GM18867 (cell line): ENCODE measurements at regions not wholly inside any gene's neighbourhood (a gene's known extent, or its start where the extent isn't known, plus 50 kb on each side); places are given as distances from the start of the nearest gene placed in this dataset.

Source experiments
- ATAC-seq: cut with Tn5 transposase; IDR thresholded peaks from one replicate; pipeline ENCODE4 v1.9.1; 2021; ENCODE audit warnings: mild to moderate bottlenecking, moderate library complexity; ENCODE audit not compliant: unreplicated experiment

DNA sequence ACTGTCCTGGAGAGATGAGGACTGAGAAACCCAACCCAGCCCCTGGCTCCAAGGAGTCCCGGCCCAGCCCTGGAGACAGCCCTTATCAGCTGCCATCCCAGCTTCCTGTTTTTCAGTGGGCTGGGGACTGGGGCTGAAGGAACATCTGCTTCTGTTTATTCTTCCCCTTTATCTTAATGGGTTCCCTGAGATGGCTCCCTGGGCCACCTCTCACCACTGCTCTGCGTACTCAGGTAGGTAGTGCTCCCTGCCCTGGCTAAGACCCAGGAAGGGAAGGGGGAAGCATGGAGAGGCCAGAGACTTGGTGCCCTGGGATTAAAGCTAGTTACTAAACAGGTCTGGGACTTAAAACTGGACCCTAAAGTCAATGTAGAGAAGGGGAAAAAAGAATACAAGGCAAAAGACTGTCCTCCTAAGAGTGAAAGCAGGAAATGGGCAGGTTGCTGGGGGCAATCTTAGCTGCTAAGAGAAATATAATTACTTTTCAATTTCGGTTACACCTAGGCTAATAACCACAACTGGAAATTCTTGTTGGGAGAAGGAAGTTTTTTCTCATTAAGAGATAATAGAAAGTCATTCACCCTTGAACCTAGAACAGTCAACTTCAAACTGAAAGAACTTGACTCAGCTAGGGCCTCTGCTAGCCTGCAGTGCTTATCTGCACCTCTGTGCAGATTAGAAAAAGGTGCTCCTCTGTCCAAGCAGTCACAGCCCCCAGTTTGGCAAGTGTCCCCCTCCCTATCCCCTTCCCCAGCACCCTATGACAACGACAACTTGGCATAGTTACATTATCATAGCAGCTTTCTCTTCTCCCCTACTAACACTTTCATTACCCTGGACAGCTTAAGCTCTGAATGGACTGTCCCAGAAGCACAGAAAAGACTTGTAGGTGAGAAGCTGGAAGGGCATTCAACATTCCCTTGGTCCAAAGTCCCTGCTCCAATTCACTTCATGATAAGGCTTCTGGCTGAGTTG lies 65.6 kb upstream of the KDM7A start:
- no peak for ATAC-seq

DNA sequence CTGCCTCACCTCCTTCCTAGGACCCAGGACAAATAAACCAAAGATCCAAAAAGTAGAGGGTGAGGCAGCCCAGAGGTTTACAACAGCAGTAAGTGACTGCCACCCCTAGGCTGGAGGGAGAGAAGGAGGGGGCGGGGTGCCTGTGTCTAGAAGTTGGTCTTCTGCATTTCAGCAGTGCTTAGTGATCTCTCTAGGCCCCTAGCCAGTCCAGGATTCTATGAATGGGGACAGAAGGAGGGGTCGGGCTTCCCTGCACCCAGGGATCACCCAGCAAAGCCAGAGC lies 62.8 kb upstream of the KDM7A start:
- ATAC-seq = no peak

DNA sequence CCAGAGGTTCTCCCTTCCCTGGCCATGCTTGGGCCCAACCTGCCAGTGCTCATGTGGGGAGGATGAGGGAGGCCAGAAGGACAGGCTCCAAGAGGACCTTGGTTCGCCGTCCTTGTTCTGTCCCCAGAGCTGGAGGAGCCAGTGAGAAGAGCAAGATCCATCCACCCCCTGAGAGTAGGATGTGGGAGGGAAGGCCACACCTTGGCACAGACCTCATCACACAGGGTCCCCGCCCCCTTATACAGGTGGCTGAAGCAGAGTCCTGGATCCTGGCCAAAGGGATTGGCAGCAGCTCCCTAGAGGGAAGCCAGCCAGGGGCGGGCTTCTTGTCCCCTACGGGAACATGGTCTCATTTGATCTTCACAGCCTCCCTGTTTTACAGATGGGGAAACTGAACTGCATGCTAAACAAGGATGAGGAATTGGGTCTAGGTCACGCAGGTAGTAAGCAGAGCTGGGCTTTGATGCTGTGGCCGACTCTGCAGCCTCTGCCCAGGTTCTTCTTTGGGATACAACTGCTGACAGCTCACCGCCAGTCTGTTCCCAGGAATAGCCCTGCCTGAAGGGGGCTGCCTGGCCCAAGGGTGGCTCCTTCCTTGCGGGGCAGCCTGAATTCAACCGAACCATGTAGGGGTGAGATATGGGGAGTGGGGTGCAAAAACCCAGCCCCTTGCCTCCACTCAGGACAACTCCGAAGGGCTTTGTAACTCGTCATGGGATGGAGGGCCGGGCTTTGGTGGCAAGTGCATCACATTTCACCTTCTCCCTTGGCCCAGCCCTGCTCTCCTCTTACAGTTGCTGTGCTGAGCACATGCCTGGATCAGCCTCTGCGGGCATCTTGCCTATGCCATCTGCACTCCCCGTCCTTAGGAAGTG lies 62.2 kb upstream of the KDM7A start:
- ATAC-seq = no peak

DNA sequence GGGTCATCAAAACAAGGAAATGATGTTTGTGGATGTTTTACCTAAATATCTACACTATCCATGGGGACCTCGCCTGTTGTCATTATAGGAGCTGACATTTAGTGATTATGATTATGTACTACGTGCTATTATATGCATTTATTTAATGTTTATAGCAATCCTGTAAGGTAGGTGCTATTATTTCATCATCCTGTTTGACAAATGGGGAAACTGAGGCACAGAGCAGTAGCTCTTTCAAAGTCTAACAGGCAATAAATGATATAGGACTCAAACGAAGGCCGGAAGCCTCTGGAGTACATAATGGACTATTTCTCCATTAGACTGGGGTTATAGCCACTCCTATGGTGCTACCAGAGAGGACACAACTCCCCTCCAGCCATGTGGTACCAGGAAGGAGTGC lies 60.6 kb upstream of the KDM7A start:
- ATAC-seq = no peak

- ATAC-seq = no peak
These were observed 59.8 kb upstream of the KDM7A start for GRCh38 chr7:140236626-140237025.

- ATAC-seq = no peak
These were observed 58.3 kb upstream of the KDM7A start for GRCh38 chr7:140235114-140235513.

DNA sequence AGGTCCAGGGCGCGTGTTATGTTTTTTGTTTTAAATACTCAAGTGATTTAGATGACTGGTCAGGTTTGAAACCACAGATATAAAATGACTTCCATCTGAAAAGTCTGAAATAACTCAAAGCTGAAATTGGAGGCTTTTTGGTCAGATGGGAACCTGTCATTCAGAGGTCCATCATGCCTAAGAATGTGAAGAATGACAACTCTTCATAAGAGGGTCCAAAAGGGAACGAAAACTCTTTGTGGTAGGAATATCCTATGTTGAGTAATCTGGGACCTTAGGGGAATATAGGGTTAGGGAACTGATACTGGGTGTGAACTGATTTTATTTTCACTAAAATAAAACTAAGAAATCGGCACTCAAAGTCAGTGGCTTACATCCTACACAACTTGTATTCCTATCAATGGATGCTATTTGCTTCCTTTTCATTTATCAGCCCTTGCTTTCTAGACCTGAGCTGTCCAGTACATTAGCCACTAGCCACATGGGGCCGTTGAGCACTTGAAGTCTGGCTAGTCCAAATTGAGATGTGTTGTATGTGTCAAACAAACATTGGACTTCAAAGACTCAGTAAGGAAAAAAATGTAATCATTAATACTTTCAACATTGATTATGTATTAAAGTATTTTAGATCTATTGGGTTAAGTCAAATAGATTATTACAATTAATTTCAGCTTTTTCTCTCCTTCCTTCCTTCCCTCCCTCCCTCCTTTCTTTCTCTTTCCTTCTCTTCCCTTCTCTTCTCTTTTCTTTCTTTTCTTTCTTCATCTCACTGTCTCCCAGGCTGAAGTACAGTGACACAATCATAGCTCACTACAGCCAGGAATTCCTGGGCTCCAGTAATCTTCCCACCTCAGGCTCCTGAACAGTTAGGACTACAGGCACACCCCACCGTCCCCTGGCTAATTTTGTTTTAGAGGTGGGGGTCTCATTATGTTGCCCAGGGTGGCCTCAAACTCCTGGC lies 56.5 kb upstream of the KDM7A start:
- no peak for ATAC-seq

DNA sequence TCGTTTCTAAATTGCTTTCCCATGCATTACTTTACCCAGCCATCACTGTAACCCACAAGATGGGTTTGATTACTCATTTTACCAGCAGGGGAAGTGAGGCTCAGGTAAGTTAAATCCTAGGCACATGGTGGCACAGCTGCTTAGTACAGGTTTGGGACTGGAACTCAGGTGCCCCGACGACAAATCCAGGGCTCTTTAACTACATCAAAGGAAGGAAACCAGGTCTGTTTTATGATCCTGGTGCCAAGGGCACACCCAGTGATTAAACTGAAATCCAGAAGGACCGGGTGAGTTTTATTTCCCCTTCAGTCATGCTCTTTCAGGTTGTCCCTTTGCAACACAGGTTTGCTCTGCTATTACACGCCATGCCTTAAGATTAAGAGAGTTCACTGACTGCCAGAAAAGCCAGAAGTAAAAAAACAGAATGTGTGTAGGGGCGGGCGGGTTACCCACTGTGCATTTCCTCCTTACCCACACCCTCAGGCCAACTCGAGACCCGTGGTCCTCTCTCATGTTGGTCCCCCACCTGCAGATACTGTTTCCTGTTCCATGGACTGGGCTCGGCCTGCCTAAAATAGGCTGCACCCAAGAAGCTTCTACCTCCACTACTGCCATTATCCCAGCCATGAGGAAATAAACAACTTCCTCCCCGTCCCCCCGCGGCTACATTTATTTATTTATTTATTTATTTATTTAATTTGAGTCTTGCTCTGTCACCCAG lies 55.1 kb upstream of the KDM7A start:
- no peak for ATAC-seq

DNA sequence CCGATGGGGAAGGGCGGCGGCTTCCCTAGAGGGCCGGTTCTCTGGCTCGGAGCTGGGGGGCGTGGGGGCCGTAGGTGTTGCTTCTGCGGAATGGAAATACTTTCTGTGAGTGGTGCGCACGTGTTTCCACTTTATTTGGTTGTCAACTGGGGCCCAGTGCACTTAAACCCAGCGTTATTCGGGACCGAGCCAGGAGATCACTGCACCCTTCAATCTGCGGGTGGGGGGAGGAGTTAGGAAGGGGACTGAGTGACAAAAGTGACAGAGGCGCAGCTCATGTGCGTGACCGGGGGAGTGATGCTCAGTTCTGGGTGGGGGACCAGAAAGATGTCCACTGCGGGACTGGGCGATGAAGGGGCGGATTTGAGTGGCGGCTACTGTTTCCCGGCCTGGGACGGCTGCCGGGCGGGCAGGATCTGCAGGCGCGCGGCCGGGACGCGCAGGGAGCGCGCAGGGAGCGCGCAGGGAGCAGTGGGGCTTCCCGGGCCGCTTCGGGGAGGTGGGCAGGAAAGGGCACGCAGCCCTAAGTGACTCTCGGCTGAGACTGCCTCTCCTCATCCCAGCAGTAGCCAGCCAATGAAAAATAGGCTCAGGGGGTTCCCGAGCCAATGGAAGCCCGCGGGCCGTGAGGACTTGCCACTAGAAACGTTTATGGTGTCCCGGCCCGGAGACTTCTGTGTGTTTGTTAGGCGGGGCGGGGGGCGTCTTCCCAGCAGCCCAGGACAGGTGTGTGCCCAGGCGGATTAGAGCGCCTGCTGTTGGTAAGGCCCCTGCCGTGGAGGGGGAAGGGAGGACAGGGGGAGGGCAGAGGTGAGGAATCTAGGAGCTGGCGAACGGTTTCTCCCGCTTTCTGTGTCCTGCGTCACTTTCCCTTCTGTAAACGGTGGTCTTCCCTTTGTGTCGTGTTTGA lies 54.3 kb upstream of the KDM7A start:
- ATAC-seq = peak; percentile 25

GRCh38 chr7:140230516-140230860 lies 53.7 kb upstream of the KDM7A start:
- peak; percentile 52 for ATAC-seq

GRCh38 chr7:140229591-140230515 lies 53.1 kb upstream of the KDM7A start:
- ATAC-seq = no peak

DNA sequence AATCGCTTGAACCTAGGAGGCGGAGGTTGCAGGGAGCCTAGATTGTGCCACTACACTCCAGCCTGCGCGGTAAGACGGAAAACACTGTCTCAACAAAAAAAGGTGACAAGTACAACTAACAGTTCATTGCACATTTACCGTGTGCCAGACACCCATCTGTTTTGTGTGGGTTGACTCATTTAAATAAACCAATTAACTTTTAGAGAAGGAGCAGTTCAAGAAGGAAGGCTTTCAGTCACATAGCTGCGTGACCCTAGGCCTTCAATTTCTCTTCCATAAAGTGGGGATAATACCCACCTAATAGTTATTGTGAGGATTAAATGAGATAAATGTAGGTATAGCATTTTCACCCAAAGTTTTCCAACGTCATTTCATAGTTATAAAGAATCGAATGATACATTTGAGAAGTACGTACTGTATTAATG lies 52.3 kb upstream of the KDM7A start:
- ATAC-seq = no peak
